Karpas-422 (cell line): ENCODE measurements at regions not wholly inside any gene's neighbourhood (a gene's known extent, or its start where the extent isn't known, plus 50 kb on each side); places are given as distances from the start of the nearest gene placed in this dataset.

Source experiments
- DNase-seq: peaks from one replicate; pipeline ENCODE4 v3.0.0-alpha.2; 2015
- H2AFZ ChIP-seq: fragments of 200-600 bp; sonication (generic); 2 replicates; pipeline ENCODE4 v1.6.1; 2014; ENCODE audit warnings: antibody characterized with exemption, low read length, mixed read lengths
- H3K27ac ChIP-seq: fragments of 200-600 bp; sonication (generic); 2 replicates; pipeline ENCODE4 v1.5.1; 2014; ENCODE audit warnings: mild to moderate bottlenecking, low read length, moderate library complexity
- H3K27me3 ChIP-seq: fragments of 200-600 bp; sonication (generic); 2 replicates; pipeline ENCODE4 v1.6.1; 2014; ENCODE audit warnings: low read length, mixed read lengths
- H3K36me3 ChIP-seq: fragments of 200-600 bp; sonication (generic); 2 replicates; pipeline ENCODE4 v1.6.1; 2014; ENCODE audit warnings: low read length, mixed read lengths; ENCODE audit not compliant: insufficient read depth
- H3K4me1 ChIP-seq: fragments of 200-600 bp; sonication (generic); 2 replicates; pipeline ENCODE4 v1.6.1; 2014; ENCODE audit warnings: mild to moderate bottlenecking, low read length, mixed read lengths
- H3K4me2 ChIP-seq: fragments of 200-600 bp; sonication (generic); 2 replicates; pipeline ENCODE4 v1.6.1; 2014; ENCODE audit warnings: low read length, low read depth, mild to moderate bottlenecking; ENCODE audit not compliant: poor library complexity, severe bottlenecking
- H3K4me3 ChIP-seq: fragments of 200-600 bp; sonication (generic); 2 replicates; pipeline ENCODE4 v1.5.1; 2014; ENCODE audit warnings: mild to moderate bottlenecking, antibody characterized with exemption, low read length, mixed read lengths
- H3K79me2 ChIP-seq: fragments of 200-600 bp; sonication (generic); 2 replicates; pipeline ENCODE4 v1.6.1; 2014; ENCODE audit warnings: mild to moderate bottlenecking, low read length, mixed read lengths
- H3K9ac ChIP-seq: fragments of 200-600 bp; sonication (generic); 2 replicates; pipeline ENCODE4 v1.6.0; 2014; ENCODE audit warnings: low read length
- H3K9me2 ChIP-seq: fragments of 200-600 bp; sonication (generic), shearing (Covaris generic); replicated peaks from 2 replicates; pipeline ENCODE4 v1.6.0; 2014; ENCODE audit warnings: mild to moderate bottlenecking, low read length, moderate library complexity; ENCODE audit not compliant: insufficient read depth
- H3K9me3 ChIP-seq: fragments of 300-700, 200-600 bp; sonication (generic); 2 replicates; pipeline ENCODE4 v1.6.1; 2014; ENCODE audit warnings: low read length, mixed read lengths
- H4K20me1 ChIP-seq: fragments of 200-600 bp; sonication (generic); 2 replicates; pipeline ENCODE4 v1.6.1; 2014; ENCODE audit warnings: mild to moderate bottlenecking, antibody characterized with exemption, low read length, low read depth; ENCODE audit not compliant: insufficient read depth

- Histone ChIP-seq H4K20me1 (no peaks in the 10 kb centered on the region), H3K36me3 (no peaks in the 10 kb centered on the region), H3K27ac (no peak overlapping the region), H2AFZ (0 out of 2 replicates have a peak overlapping the region, but pooled peaks have one; percentile 17), H3K4me1 (peaks cover 46% of the 10 kb centered on the region), H3K4me3 (no peak overlapping the region), H3K27me3 (no peaks in the 10 kb centered on the region), H3K9ac (no peak overlapping the region), H3K4me2 (no peak overlapping the region), H3K79me2 (no peaks in the 10 kb centered on the region), H3K9me2 (no peaks in the 10 kb centered on the region), H3K9me3 (no peaks in the 10 kb centered on the region)
- DNase-seq = no peak
Measured at GRCh38 chr2:64844087-64844486, 145.1 kb upstream of the SLC1A4 start.

- H3K27me3 ChIP-seq = no peaks in the 10 kb centered on the region
- DNase-seq = no peak
- no peak overlapping the region for H3K9ac ChIP-seq
Measured at GRCh38 chr2:64845273-64845905, 143.8 kb upstream of the SLC1A4 start.

GRCh38 chr2:64846177-64846576, 143.0 kb upstream of the SLC1A4 start:
- Histone ChIP-seq H4K20me1 (no peaks in the 10 kb centered on the region), H3K36me3 (no peaks in the 10 kb centered on the region), H3K27me3 (no peaks in the 10 kb centered on the region), H3K9me2 (no peaks in the 10 kb centered on the region), H3K9me3 (no peaks in the 10 kb centered on the region), H3K27ac (no peak overlapping the region; the same call in 1 of the 2 replicates), H3K79me2 (no peaks in the 10 kb centered on the region), H3K4me3 (no peak overlapping the region), H3K4me2 (peak overlapping the region; percentile 6), H3K4me1 (peaks cover 35% of the 10 kb centered on the region), H2AFZ (peak overlapping the region; percentile 22; the same call in 1 of the 2 replicates), H3K9ac (no peak overlapping the region)
- DNase-seq = no peak

More at GRCh38 chr2:64845273-64845905, 143.8 kb upstream of the SLC1A4 start:
- H3K4me2 ChIP-seq = no peak overlapping the region
- no peaks in the 10 kb centered on the region for H3K79me2 ChIP-seq
- no peaks in the 10 kb centered on the region for H3K9me3 ChIP-seq
- H3K9me2 ChIP-seq = no peaks in the 10 kb centered on the region
- peaks cover 37% of the 10 kb centered on the region for H3K4me1 ChIP-seq
- H4K20me1 ChIP-seq = no peaks in the 10 kb centered on the region
- H3K36me3 ChIP-seq = no peaks in the 10 kb centered on the region
- H3K4me3 ChIP-seq = no peak overlapping the region
- no peak overlapping the region for H3K27ac ChIP-seq
- H2AFZ ChIP-seq = no peak overlapping the region; the same call in 1 of the 2 replicates

- Histone ChIP-seq H3K9ac (no peak overlapping the region), H3K4me1 (peaks cover 36% of the 10 kb centered on the region), H3K4me2 (no peak overlapping the region), H3K36me3 (no peaks in the 10 kb centered on the region), H4K20me1 (no peaks in the 10 kb centered on the region), H3K9me2 (no peaks in the 10 kb centered on the region), H3K27ac (no peak overlapping the region), H3K27me3 (no peaks in the 10 kb centered on the region), H2AFZ (no peak overlapping the region), H3K4me3 (no peak overlapping the region), H3K79me2 (no peaks in the 10 kb centered on the region), H3K9me3 (no peaks in the 10 kb centered on the region)
- DNase-seq = no peak
Measured at GRCh38 chr2:64847930-64848329, 141.3 kb upstream of the SLC1A4 start.

- H3K27me3 ChIP-seq = no peaks in the 10 kb centered on the region
- H3K27ac ChIP-seq = no peak overlapping the region
- H4K20me1 ChIP-seq = no peaks in the 10 kb centered on the region
- H3K9me3 ChIP-seq = no peaks in the 10 kb centered on the region
- H2AFZ ChIP-seq = no peak overlapping the region
- no peak overlapping the region for H3K4me3 ChIP-seq
- H3K9ac ChIP-seq = no peak overlapping the region
- H3K9me2 ChIP-seq = no peaks in the 10 kb centered on the region
- no peak overlapping the region for H3K4me2 ChIP-seq
- H3K36me3 ChIP-seq = no peaks in the 10 kb centered on the region
- no peak for DNase-seq
- no peaks in the 10 kb centered on the region for H3K79me2 ChIP-seq
- H3K4me1 ChIP-seq = peaks cover 40% of the 10 kb centered on the region
Measured at GRCh38 chr2:64848363-64848762, 140.8 kb upstream of the SLC1A4 start.

- Histone ChIP-seq H3K9ac (no peak overlapping the region), H2AFZ (no peak overlapping the region), H3K4me3 (no peak overlapping the region), H3K9me3 (no peaks in the 10 kb centered on the region), H3K79me2 (no peaks in the 10 kb centered on the region), H3K9me2 (no peaks in the 10 kb centered on the region), H4K20me1 (no peaks in the 10 kb centered on the region), H3K27me3 (no peaks in the 10 kb centered on the region), H3K4me2 (no peak overlapping the region), H3K36me3 (no peaks in the 10 kb centered on the region), H3K27ac (no peak overlapping the region), H3K4me1 (peaks cover 42% of the 10 kb centered on the region)
- DNase-seq = no peak
Measured at GRCh38 chr2:64848945-64849344, 140.3 kb upstream of the SLC1A4 start.

GRCh38 chr2:64850642-64851041, 138.6 kb upstream of the SLC1A4 start:
- peaks cover 42% of the 10 kb centered on the region for H3K4me1 ChIP-seq
- H3K4me3 ChIP-seq = no peak overlapping the region
- H3K4me2 ChIP-seq = no peak overlapping the region
- H3K9me3 ChIP-seq = no peaks in the 10 kb centered on the region
- H3K9ac ChIP-seq = no peak overlapping the region
- no peaks in the 10 kb centered on the region for H3K9me2 ChIP-seq
- H3K36me3 ChIP-seq = no peaks in the 10 kb centered on the region
- no peak overlapping the region for H3K27ac ChIP-seq
- no peaks in the 10 kb centered on the region for H3K79me2 ChIP-seq
- H4K20me1 ChIP-seq = no peaks in the 10 kb centered on the region
- no peaks in the 10 kb centered on the region for H3K27me3 ChIP-seq
- no peak for DNase-seq
- H2AFZ ChIP-seq = no peak overlapping the region

- no peaks in the 10 kb centered on the region for H3K27me3 ChIP-seq
- no peaks in the 10 kb centered on the region for H3K79me2 ChIP-seq
- H3K36me3 ChIP-seq = no peaks in the 10 kb centered on the region
- H3K9ac ChIP-seq = peak overlapping the region; percentile 50
- H4K20me1 ChIP-seq = no peaks in the 10 kb centered on the region
- H2AFZ ChIP-seq = peak overlapping the region; percentile 56
- peaks cover 37% of the 10 kb centered on the region for H3K4me1 ChIP-seq
- peak overlapping the region; percentile 10; the same call in 1 of the 2 replicates for H3K4me3 ChIP-seq
- DNase-seq = peak; percentile 88
- H3K9me2 ChIP-seq = no peaks in the 10 kb centered on the region
- peak overlapping the region; percentile 68 for H3K27ac ChIP-seq
- H3K4me2 ChIP-seq = peak overlapping the region; percentile 55
- no peaks in the 10 kb centered on the region for H3K9me3 ChIP-seq
Measured at GRCh38 chr2:64852771-64853241, 136.4 kb upstream of the SLC1A4 start.
